H9 (cell line): ENCODE measurements at regions not wholly inside any gene's neighbourhood (a gene's known extent, or its start where the extent isn't known, plus 50 kb on each side); places are given as distances from the start of the nearest gene placed in this dataset.
"Not testable (repeated sequence)": the region's sequence is repeated elsewhere in the genome, so short reads cannot be mapped to it uniquely, and the experiment has no call there.

ENCODE experiments used
- DNase-seq: peaks from one replicate; pipeline ENCODE4 v3.0.0-alpha.2; 2017
- H2AFZ ChIP-seq: one replicate; pipeline ENCODE4 v1.6.1; 2013; ENCODE audit warnings: mild to moderate bottlenecking, low read length, control low read depth, moderate library complexity
- H2AK5ac ChIP-seq: 2 replicates; pipeline ENCODE4 v1.6.1; 2013; ENCODE audit warnings: low read length, control low read depth, mixed read lengths; ENCODE audit not compliant: insufficient read length
- H2BK120ac ChIP-seq: one replicate; pipeline ENCODE4 v1.6.1; 2013; ENCODE audit warnings: low read depth, mild to moderate bottlenecking, low read length, control low read depth, inconsistent platforms; ENCODE audit not compliant: poor library complexity, severe bottlenecking
- H2BK12ac ChIP-seq: 2 replicates; pipeline ENCODE4 v1.6.1; 2013; ENCODE audit warnings: low read length, control low read depth, mixed read lengths, low read depth; ENCODE audit not compliant: insufficient read length
- H2BK15ac ChIP-seq: 2 replicates; pipeline ENCODE4 v1.6.1; 2013; ENCODE audit warnings: low read depth, low read length, control low read depth
- H2BK20ac ChIP-seq: one replicate; pipeline ENCODE4 v1.6.1; 2013; ENCODE audit warnings: low read depth, mild to moderate bottlenecking, low read length, control low read depth, inconsistent platforms; ENCODE audit not compliant: poor library complexity, severe bottlenecking
- H2BK5ac ChIP-seq: 2 replicates; pipeline ENCODE4 v1.6.1; 2013; ENCODE audit warnings: low read length, control low read depth, mixed read lengths; ENCODE audit not compliant: insufficient read length
- H3K14ac ChIP-seq: 2 replicates; pipeline ENCODE4 v1.6.1; 2013; ENCODE audit warnings: low read length, control low read depth; ENCODE audit not compliant: insufficient read depth
- H3K18ac ChIP-seq: 2 replicates; pipeline ENCODE4 v1.6.1; 2013; ENCODE audit warnings: low read depth, mild to moderate bottlenecking, mixed read lengths, low read length, control low read depth; ENCODE audit not compliant: insufficient read length
- H3K23ac ChIP-seq: 2 replicates; pipeline ENCODE4 v1.6.1; 2013; ENCODE audit warnings: low read length, control low read depth, mixed read lengths, low read depth; ENCODE audit not compliant: insufficient read length
- H3K23me2 ChIP-seq: 2 replicates; pipeline ENCODE4 v1.6.1; 2013; ENCODE audit warnings: low read depth, mild to moderate bottlenecking, mixed read lengths, low read length, control low read depth; ENCODE audit not compliant: insufficient read length, poor library complexity, severe bottlenecking
- H3K27ac ChIP-seq: 2 replicates; pipeline ENCODE4 v1.5.1; 2013; ENCODE audit warnings: low read length, control low read depth, mixed read lengths, low read depth; ENCODE audit not compliant: insufficient read length
- H3K27me3 ChIP-seq: 2 replicates; pipeline ENCODE4 v1.6.1; 2013; ENCODE audit warnings: low read length, control low read depth, inconsistent platforms; ENCODE audit not compliant: insufficient read depth
- H3K4ac ChIP-seq: 2 replicates; pipeline ENCODE4 v1.6.1; 2013; ENCODE audit warnings: low read depth, mild to moderate bottlenecking, control low read depth, inconsistent platforms, low read length, moderate library complexity
- H3K4me1 ChIP-seq: 2 replicates; pipeline ENCODE4 v1.6.1; 2013; ENCODE audit warnings: low read length, control low read depth, inconsistent platforms; ENCODE audit not compliant: insufficient read depth
- H3K4me2 ChIP-seq: 2 replicates; pipeline ENCODE4 v1.6.1; 2013; ENCODE audit warnings: low read length, control low read depth, mixed read lengths; ENCODE audit not compliant: insufficient read length, insufficient read depth
- H3K56ac ChIP-seq: 2 replicates; pipeline ENCODE4 v1.6.1; 2013; ENCODE audit warnings: low read depth, mild to moderate bottlenecking, mixed read lengths, low read length, control low read depth; ENCODE audit not compliant: insufficient read length
- H3K79me1 ChIP-seq: 2 replicates; pipeline ENCODE4 v1.6.1; 2013; ENCODE audit warnings: low read depth, mild to moderate bottlenecking, moderate library complexity, low read length, control low read depth, inconsistent platforms; ENCODE audit not compliant: insufficient read depth, poor library complexity, severe bottlenecking
- H3K79me2 ChIP-seq: 2 replicates; pipeline ENCODE4 v1.6.1; 2013; ENCODE audit warnings: low read length, control low read depth, inconsistent platforms; ENCODE audit not compliant: insufficient read depth
- H3K9ac ChIP-seq: 2 replicates; pipeline ENCODE4 v1.6.1; 2013; ENCODE audit warnings: low read length, control low read depth, mixed read lengths; ENCODE audit not compliant: insufficient read length; ENCODE audit errors: extremely low read depth
- H3K9me3 ChIP-seq: one replicate; pipeline ENCODE4 v1.6.1; 2013; ENCODE audit warnings: low read depth, low read length, inconsistent platforms; ENCODE audit not compliant: control insufficient read depth
- H3T11ph ChIP-seq: one replicate; pipeline ENCODE4 v1.6.1; 2013; ENCODE audit warnings: mild to moderate bottlenecking, low read length, control low read depth, inconsistent platforms
- H4K20me1 ChIP-seq: one replicate; pipeline ENCODE4 v1.6.1; 2013; ENCODE audit not compliant: control insufficient read depth, insufficient read length, insufficient read depth
- H4K5ac ChIP-seq: 2 replicates; pipeline ENCODE4 v1.6.1; 2013; ENCODE audit warnings: low read depth, mild to moderate bottlenecking, mixed read lengths, low read length, control low read depth; ENCODE audit not compliant: insufficient read length
- H4K8ac ChIP-seq: replicated peaks from 2 replicates; pipeline ENCODE4 v1.6.1; 2013; ENCODE audit warnings: low read length, control low read depth, mixed read lengths, low read depth; ENCODE audit not compliant: insufficient read length
- H4K91ac ChIP-seq: 2 replicates; pipeline ENCODE4 v1.6.1; 2013; ENCODE audit warnings: low read depth, mild to moderate bottlenecking, moderate library complexity, mixed read lengths, low read length, control low read depth; ENCODE audit not compliant: insufficient read length
- H3K27ac Mint-ChIP-seq, 3 experiments: 2 replicates in 2 of 3; 3 replicates in 1 of 3; pipeline ENCODE4 v1.8.0; 2020 to 2021; ENCODE audit warnings: mixed read lengths in 3 of 3, mild to moderate bottlenecking in 1 of 3, moderate library complexity in 1 of 3
- H3K27me3 Mint-ChIP-seq: 2 replicates; pipeline ENCODE4 v1.8.0; 2021; ENCODE audit warnings: low read depth, mild to moderate bottlenecking, moderate library complexity, mixed read lengths
- H3K36me3 Mint-ChIP-seq, 3 experiments: 2 replicates in 2 of 3; 3 replicates in 1 of 3; pipeline ENCODE4 v1.8.0; 2020 to 2021; ENCODE audit warnings: low read depth in 3 of 3, mixed read lengths in 3 of 3; ENCODE audit not compliant: insufficient read depth in 1 of 3
- H3K4me1 Mint-ChIP-seq, 2 experiments: 2 replicates each; pipeline ENCODE4 v1.8.0; 2020; ENCODE audit warnings: mixed read lengths in 2 of 2
- H3K4me3 Mint-ChIP-seq, 2 experiments: 2 replicates in 1 of 2; 3 replicates in 1 of 2; pipeline ENCODE4 v1.8.0; 2020 to 2021; ENCODE audit warnings: mild to moderate bottlenecking in 2 of 2, mixed read lengths in 2 of 2, moderate library complexity in 1 of 2
- H3K9me3 Mint-ChIP-seq, 2 experiments: 2 replicates in 1 of 2; 3 replicates in 1 of 2; pipeline ENCODE4 v1.8.0; 2020; ENCODE audit warnings: mild to moderate bottlenecking in 2 of 2, mixed read lengths in 2 of 2, moderate library complexity in 1 of 2
- CTCF ChIP-seq: fragments of 200-600 bp; sonication (generic); conservative IDR thresholded peaks from 3 replicates; pipeline ENCODE4 v1.8.0; 2021; ENCODE audit warnings: antibody characterized with exemption, mild to moderate bottlenecking
- WGBS: extraction: QIAGEN DNeasy Blood & Tissue Kit; methylation state at CpG from one replicate; pipeline ENCODE4 v1.1.7; 2013; ENCODE audit warnings: missing lambda C conversion rate, low lambda C conversion rate, mixed read lengths; ENCODE audit not compliant: insufficient read length; ENCODE audit errors: extremely low coverage; 5-methylcytosine and 5-hydroxymethylcytosine counted together

- Histone ChIP-seq H3K4ac (no peak overlapping the region), H4K20me1 (no peaks in the 10 kb centered on the region), H3K14ac (no peak overlapping the region), H2BK15ac (no peak overlapping the region), H3K23ac (no peak overlapping the region), H2BK20ac (no peak overlapping the region), H4K91ac (no peak overlapping the region), H3K27me3 (no peaks in the 10 kb centered on the region), H3K4me1 (no peaks in the 10 kb centered on the region; the same call in 1 of the 2 replicates), H3K79me1 (no peaks in the 10 kb centered on the region), H3K9me3 (no peaks in the 10 kb centered on the region), H2AFZ (no peak overlapping the region), H3K27ac (no peak overlapping the region), H3T11ph (no peak overlapping the region), H3K18ac (no peak overlapping the region), H4K5ac (no peak overlapping the region), H3K79me2 (no peaks in the 10 kb centered on the region), H2BK120ac (no peak overlapping the region), H4K8ac (no peak overlapping the region), H3K9ac (no peak overlapping the region), H2BK5ac (no peak overlapping the region), H2AK5ac (no peak overlapping the region), H3K23me2 (no peaks in the 10 kb centered on the region), H3K4me2 (no peak overlapping the region), H2BK12ac (no peak overlapping the region), H3K56ac (no peak overlapping the region)
- peak; percentile 35 for DNase-seq
- no peaks in the 10 kb centered on the region for H3K27me3 Mint-ChIP-seq
- TF ChIP-seq CTCF, result no peak
- peaks cover 3 to 4% of the 10 kb centered on the region in 2 experiments; a peak in 2 of 4 replicates for H3K4me1 Mint-ChIP-seq
- no peak overlapping the region for H3K4me3 Mint-ChIP-seq
- WGBS, result no CpG with 5 or more reads among the region's 5 CpGs
- no peaks in the 10 kb centered on the region for H3K36me3 Mint-ChIP-seq
- H3K9me3 Mint-ChIP-seq, result no peaks in the 10 kb centered on the region
- H3K27ac Mint-ChIP-seq, result no peak overlapping the region
Observed at GRCh38 chr13:67509018-67509417, 278.9 kb upstream of the PCDH9 start.

- H2AFZ ChIP-seq, H3K9me3 ChIP-seq, H3K18ac ChIP-seq, H3K56ac ChIP-seq, H3K9me3 Mint-ChIP-seq, H3K79me1 ChIP-seq, H3K4me1 ChIP-seq, H4K8ac ChIP-seq, H4K5ac ChIP-seq, H4K20me1 ChIP-seq, H3K4ac ChIP-seq, H3K23me2 ChIP-seq, H3K79me2 ChIP-seq, H3K4me3 Mint-ChIP-seq, H3K23ac ChIP-seq, H3K27ac ChIP-seq, H2BK12ac ChIP-seq, H3K27me3 ChIP-seq, H2BK120ac ChIP-seq, DNase-seq, H3K36me3 Mint-ChIP-seq, H3K14ac ChIP-seq, H3K27me3 Mint-ChIP-seq, H3K4me2 ChIP-seq, H3K4me1 Mint-ChIP-seq, H2AK5ac ChIP-seq, H3K27ac Mint-ChIP-seq, H2BK20ac ChIP-seq, H2BK15ac ChIP-seq, H3K9ac ChIP-seq, H2BK5ac ChIP-seq, H4K91ac ChIP-seq, H3T11ph ChIP-seq: not testable (repeated sequence)
- no CpG with 5 or more reads among the region's 1 CpG for WGBS
Observed at GRCh38 chr13:67508275-67508674, 278.1 kb upstream of the PCDH9 start.
